ENCODE measurements at regions not wholly inside any gene's neighbourhood (a gene's known extent, or its start where the extent isn't known, plus 50 kb on each side); places are given as distances from the start of the nearest gene placed in this dataset.

DNA sequence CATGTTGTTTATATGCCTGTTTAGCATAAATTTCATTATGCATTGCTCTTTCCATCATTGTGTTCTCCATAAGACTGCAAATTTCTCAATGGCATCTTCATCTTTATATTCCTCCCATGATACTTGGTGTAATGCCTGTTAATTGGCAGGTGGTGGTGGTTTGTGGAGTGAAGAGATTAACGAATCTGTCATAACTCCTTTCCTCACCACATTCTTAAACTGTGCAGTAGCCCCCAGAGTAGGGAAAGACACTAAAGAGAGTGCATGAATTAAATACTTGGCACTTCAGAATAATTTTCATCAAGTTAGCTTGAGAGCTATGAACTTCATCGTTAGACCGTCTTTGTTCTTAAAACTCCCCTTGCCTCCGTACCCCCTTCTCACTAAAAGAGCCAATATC lies 329.7 kb downstream of the HS3ST3B1 start:
- no peak for TF ChIP-seq CTCF (IDR thresholded peaks at IDR 0.05)
- no peak for DNase-seq (ENCODE audit: low spot score)
- no peak for ATAC-seq (ENCODE audit: low FRiP score)

GRCh38 chr17:14630046-14630445 lies 329.2 kb downstream of the HS3ST3B1 start:
- ATAC-seq (ENCODE audit: low FRiP score) = no peak
- TF ChIP-seq CTCF (IDR thresholded peaks at IDR 0.05) = no peak
- no peak for DNase-seq (ENCODE audit: low spot score)

- DNase-seq (ENCODE audit: low spot score) (no peak), ATAC-seq (ENCODE audit: low FRiP score) (no peak)
- no peak for TF ChIP-seq CTCF (IDR thresholded peaks at IDR 0.05)
Observed at GRCh38 chr17:14622615-14623101, 321.8 kb downstream of the HS3ST3B1 start.

GRCh38 chr17:14621826-14622614 lies 321.1 kb downstream of the HS3ST3B1 start:
- no peak for ATAC-seq (ENCODE audit: low FRiP score)
- no peak for TF ChIP-seq CTCF (IDR thresholded peaks at IDR 0.05)
- no peak for DNase-seq (ENCODE audit: low spot score)

DNA sequence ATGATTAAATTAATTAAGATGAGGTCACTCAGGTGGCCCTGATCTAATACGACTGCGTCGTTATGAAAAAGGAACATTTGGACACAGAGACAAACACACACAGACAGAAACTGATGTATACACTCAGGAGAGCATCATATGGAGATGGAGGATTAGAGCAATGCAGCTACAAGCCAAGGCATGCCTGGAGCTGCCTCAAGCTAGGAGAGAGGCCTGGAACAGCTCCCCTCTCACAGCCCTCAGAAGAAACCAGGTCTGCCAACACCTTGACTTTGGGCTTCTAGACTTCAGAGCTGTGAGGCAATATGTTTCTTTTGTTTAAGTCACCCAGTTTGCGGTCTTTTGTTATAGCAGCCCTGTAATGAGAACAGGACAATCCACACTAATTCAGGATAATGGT lies 318.9 kb downstream of the HS3ST3B1 start:
- ATAC-seq (ENCODE audit: low FRiP score) (no peak), DNase-seq (ENCODE audit: low spot score) (no peak)
- no peak for TF ChIP-seq CTCF (IDR thresholded peaks at IDR 0.05)

GRCh38 chr17:14616528-14616927 lies 315.6 kb downstream of the HS3ST3B1 start:
- no peak for DNase-seq (ENCODE audit: low spot score)
- no peak for TF ChIP-seq CTCF (IDR thresholded peaks at IDR 0.05)
- no peak for ATAC-seq (ENCODE audit: low FRiP score)

DNA sequence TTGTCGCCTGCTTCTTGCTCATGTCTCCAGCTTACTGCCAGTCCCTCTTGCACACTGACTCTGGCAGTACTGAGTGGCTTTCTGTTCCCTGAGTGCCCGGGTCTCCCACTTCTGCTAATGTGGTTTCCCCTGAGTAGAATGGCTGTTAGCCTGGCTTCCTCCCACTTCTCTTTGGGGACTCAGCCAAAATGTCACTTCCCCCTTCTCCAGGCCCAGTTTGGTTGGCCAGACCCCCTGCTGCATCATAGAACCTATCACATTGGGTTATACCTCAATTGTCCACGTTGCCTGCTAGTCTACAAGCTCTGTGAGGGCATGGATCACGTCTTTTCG lies 304.4 kb downstream of the HS3ST3B1 start:
- TF ChIP-seq CTCF (IDR thresholded peaks at IDR 0.05) = no peak
- no peak for ATAC-seq (ENCODE audit: low FRiP score)

More for the DNA sequence above, 304.4 kb downstream of the HS3ST3B1 start:
- DNase-seq (ENCODE audit: low spot score) = no peak

Measured in omental fat pad (tissue), 3 donors.